ENCODE measurements at regions not wholly inside any gene's neighbourhood (a gene's known extent, or its start where the extent isn't known, plus 50 kb on each side); places are given as distances from the start of the nearest gene placed in this dataset.

GRCh38 chr14:100674897-100675619 is 51.6 kb upstream of the DLK1 start:
- DNase-seq, result no peak

GRCh38 chr14:100675699-100676684 is 50.7 kb upstream of the DLK1 start:
- DNase-seq, result no peak
